ENCODE measurements at regions not wholly inside any gene's neighbourhood (a gene's known extent, or its start where the extent isn't known, plus 50 kb on each side); places are given as distances from the start of the nearest gene placed in this dataset.

DNA sequence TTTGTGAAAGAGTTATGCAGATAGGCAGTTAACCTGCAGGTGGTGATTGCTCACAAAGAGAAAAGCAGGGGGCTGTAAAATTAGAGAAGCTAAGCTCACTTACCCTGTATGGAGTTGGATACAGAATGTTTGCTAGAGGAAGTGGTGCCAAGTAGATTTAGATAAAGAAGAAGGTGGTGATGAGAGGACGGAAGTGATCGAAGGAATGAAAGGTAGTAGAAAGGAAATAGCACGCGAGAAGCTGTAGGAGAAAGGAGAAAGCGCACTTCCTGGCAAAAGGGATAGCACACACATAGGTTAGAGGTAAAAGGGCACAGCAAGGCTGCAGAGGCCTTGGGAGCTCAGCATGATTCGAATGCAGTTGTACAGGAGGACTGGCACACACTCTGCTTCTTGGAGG lies 87.3 kb upstream of the CTSC start:
- TF ChIP-seq, protein P1, sequence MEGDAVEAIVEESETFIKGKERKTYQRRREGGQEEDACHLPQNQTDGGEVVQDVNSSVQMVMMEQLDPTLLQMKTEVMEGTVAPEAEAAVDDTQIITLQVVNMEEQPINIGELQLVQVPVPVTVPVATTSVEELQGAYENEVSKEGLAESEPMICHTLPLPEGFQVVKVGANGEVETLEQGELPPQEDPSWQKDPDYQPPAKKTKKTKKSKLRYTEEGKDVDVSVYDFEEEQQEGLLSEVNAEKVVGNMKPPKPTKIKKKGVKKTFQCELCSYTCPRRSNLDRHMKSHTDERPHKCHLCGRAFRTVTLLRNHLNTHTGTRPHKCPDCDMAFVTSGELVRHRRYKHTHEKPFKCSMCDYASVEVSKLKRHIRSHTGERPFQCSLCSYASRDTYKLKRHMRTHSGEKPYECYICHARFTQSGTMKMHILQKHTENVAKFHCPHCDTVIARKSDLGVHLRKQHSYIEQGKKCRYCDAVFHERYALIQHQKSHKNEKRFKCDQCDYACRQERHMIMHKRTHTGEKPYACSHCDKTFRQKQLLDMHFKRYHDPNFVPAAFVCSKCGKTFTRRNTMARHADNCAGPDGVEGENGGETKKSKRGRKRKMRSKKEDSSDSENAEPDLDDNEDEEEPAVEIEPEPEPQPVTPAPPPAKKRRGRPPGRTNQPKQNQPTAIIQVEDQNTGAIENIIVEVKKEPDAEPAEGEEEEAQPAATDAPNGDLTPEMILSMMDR (IDR thresholded peaks at IDR 0.05): no peak
- TF ChIP-seq POLR2A (IDR thresholded peaks at IDR 0.05): no peak
